Liver (tissue), 3 donors: ENCODE measurements at regions not wholly inside any gene's neighbourhood (a gene's known extent, or its start where the extent isn't known, plus 50 kb on each side); places are given as distances from the start of the nearest gene placed in this dataset.

Experiments
- ATF3 ChIP-seq: IDR thresholded peaks from 2 replicates; pipeline ENCODE4 v1.6.1; 2016; ENCODE audit warnings: antibody characterized with exemption
- CTCF ChIP-seq: fragments of 150-350 bp; IDR thresholded peaks from 2 replicates; pipeline ENCODE4 v1.5.1; 2017; ENCODE audit warnings: improper control_type of control experiment, low read depth, low read length; ENCODE audit not compliant: missing input control
- GABPA ChIP-seq, 2 donors: IDR thresholded peaks in 1 of 2; conservative IDR thresholded peaks in 1 of 2; 2 replicates each; pipeline ENCODE4 v1.6.1; 2016; ENCODE audit warnings: antibody characterized with exemption in 2 of 2, mild to moderate bottlenecking in 1 of 2, moderate library complexity in 1 of 2
- MAX ChIP-seq: IDR thresholded peaks from 2 replicates; pipeline ENCODE4 v1.6.1; 2016; ENCODE audit warnings: antibody characterized with exemption
- RAD21 ChIP-seq, 2 donors: IDR thresholded peaks; 2 replicates each; pipeline ENCODE4 v1.6.1; 2016; ENCODE audit warnings: antibody characterized with exemption in 2 of 2, mild to moderate bottlenecking in 2 of 2
- REST ChIP-seq: IDR thresholded peaks from 2 replicates; pipeline ENCODE4 v1.6.1; 2016; ENCODE audit warnings: antibody characterized with exemption, mild to moderate bottlenecking
- RXRA ChIP-seq, 2 donors: IDR thresholded peaks; 2 replicates each; pipeline ENCODE4 v1.6.1; 2017 to 2018; ENCODE audit warnings: antibody characterized with exemption in 2 of 2, mild to moderate bottlenecking in 1 of 2
- SP1 ChIP-seq: IDR thresholded peaks from 2 replicates; pipeline ENCODE4 v1.6.1; 2018; ENCODE audit warnings: antibody characterized with exemption, mild to moderate bottlenecking
- TAF1 ChIP-seq: conservative IDR thresholded peaks from 2 replicates; pipeline ENCODE4 v1.6.1; 2016; ENCODE audit warnings: antibody characterized with exemption, mild to moderate bottlenecking
- YY1 ChIP-seq: IDR thresholded peaks from 2 replicates; pipeline ENCODE4 v1.6.1; 2016; ENCODE audit warnings: antibody characterized with exemption, mild to moderate bottlenecking
- donor health status: healthy.
- donor health status: healthy.

- TF ChIP-seq CTCF (no peak), GABPA (IDR thresholded peaks at IDR 0.05 in 1 of 2, conservative IDR thresholded peaks at IDR 0.05 in 1 of 2) (no peak), RAD21 (IDR thresholded peaks at IDR 0.05) (no peak), RXRA (IDR thresholded peaks at IDR 0.05) (no peak), REST (no peak), YY1 (no peak), TAF1 (no peak), SP1 (no peak), MAX (no peak), ATF3 (no peak)
Observed at GRCh38 chr4:27366104-27366823, 505.6 kb downstream of the STIM2 start.
